ENCODE measurements at regions not wholly inside any gene's neighbourhood (a gene's known extent, or its start where the extent isn't known, plus 50 kb on each side); places are given as distances from the start of the nearest gene placed in this dataset.
"Not testable (repeated sequence)": the region's sequence is repeated elsewhere in the genome, so short reads cannot be mapped to it uniquely, and the experiment has no call there.

GRCh38 chr10:47600604-47601003, 77.2 kb upstream of the AGAP9 start:
- intact Hi-C loops (cut with micrococcal nuclease; ENCODE audit: unreplicated experiment); ATAC-seq; H3K9me3 ChIP-seq (ENCODE audit: control insufficient read depth, insufficient read depth, low read depth, low read length); POLR2A ChIA-PET; CTCF ChIA-PET; in situ Hi-C loops (cut with HindIII; ENCODE audit: low pct_unique_long_range_greater_than_20kb, low sequenced_read_pairs); DNase-seq (ENCODE audit: low read depth, low spot score); H3K36me3 ChIP-seq (ENCODE audit: control insufficient read depth, insufficient read depth, low read length); BruUV-seq (replicated peaks); H3K27me3 ChIP-seq (ENCODE audit: control insufficient read depth, insufficient read depth, low read length); H3K4me3 ChIP-seq (ENCODE audit: low read depth in 2 of 2, low read length in 2 of 2); H3K4me1 ChIP-seq (ENCODE audit: control insufficient read depth, insufficient read depth, low read length); H3K27ac ChIP-seq (ENCODE audit: low read length): not testable (repeated sequence)

- BruUV-seq (replicated peaks); H3K27me3 ChIP-seq (ENCODE audit: control insufficient read depth, insufficient read depth, low read length); intact Hi-C loops (cut with micrococcal nuclease; ENCODE audit: unreplicated experiment); H3K36me3 ChIP-seq (ENCODE audit: control insufficient read depth, insufficient read depth, low read length); H3K9me3 ChIP-seq (ENCODE audit: control insufficient read depth, insufficient read depth, low read depth, low read length); DNase-seq (ENCODE audit: low read depth, low spot score); CTCF ChIA-PET; H3K4me3 ChIP-seq (ENCODE audit: low read depth in 2 of 2, low read length in 2 of 2); POLR2A ChIA-PET; in situ Hi-C loops (cut with HindIII; ENCODE audit: low pct_unique_long_range_greater_than_20kb, low sequenced_read_pairs); ATAC-seq; H3K27ac ChIP-seq (ENCODE audit: low read length); H3K4me1 ChIP-seq (ENCODE audit: control insufficient read depth, insufficient read depth, low read length): not testable (repeated sequence)
Measured at GRCh38 chr10:47600127-47600526, 76.7 kb upstream of the AGAP9 start.

- H3K27ac ChIP-seq (ENCODE audit: low read length); H3K36me3 ChIP-seq (ENCODE audit: control insufficient read depth, insufficient read depth, low read length); in situ Hi-C loops (cut with HindIII; ENCODE audit: low pct_unique_long_range_greater_than_20kb, low sequenced_read_pairs); H3K4me3 ChIP-seq (ENCODE audit: low read depth in 2 of 2, low read length in 2 of 2); H3K4me1 ChIP-seq (ENCODE audit: control insufficient read depth, insufficient read depth, low read length); BruUV-seq (replicated peaks); H3K9me3 ChIP-seq (ENCODE audit: control insufficient read depth, insufficient read depth, low read depth, low read length); CTCF ChIA-PET; DNase-seq (ENCODE audit: low read depth, low spot score); ATAC-seq; intact Hi-C loops (cut with micrococcal nuclease; ENCODE audit: unreplicated experiment); H3K27me3 ChIP-seq (ENCODE audit: control insufficient read depth, insufficient read depth, low read length); POLR2A ChIA-PET: not testable (repeated sequence)
Measured at GRCh38 chr10:47599657-47600056, 76.2 kb upstream of the AGAP9 start.

- H3K4me1 ChIP-seq (ENCODE audit: control insufficient read depth, insufficient read depth, low read length); DNase-seq (ENCODE audit: low read depth, low spot score); H3K36me3 ChIP-seq (ENCODE audit: control insufficient read depth, insufficient read depth, low read length); POLR2A ChIA-PET; H3K27me3 ChIP-seq (ENCODE audit: control insufficient read depth, insufficient read depth, low read length); H3K9me3 ChIP-seq (ENCODE audit: control insufficient read depth, insufficient read depth, low read depth, low read length); in situ Hi-C loops (cut with HindIII; ENCODE audit: low pct_unique_long_range_greater_than_20kb, low sequenced_read_pairs); BruUV-seq (replicated peaks); H3K27ac ChIP-seq (ENCODE audit: low read length); H3K4me3 ChIP-seq (ENCODE audit: low read depth in 2 of 2, low read length in 2 of 2); ATAC-seq; CTCF ChIA-PET; intact Hi-C loops (cut with micrococcal nuclease; ENCODE audit: unreplicated experiment): not testable (repeated sequence)
Measured at GRCh38 chr10:47593805-47594204, 70.4 kb upstream of the AGAP9 start.

GRCh38 chr10:47593129-47593528, 69.7 kb upstream of the AGAP9 start:
- H3K27me3 ChIP-seq (ENCODE audit: control insufficient read depth, insufficient read depth, low read length); H3K4me1 ChIP-seq (ENCODE audit: control insufficient read depth, insufficient read depth, low read length); H3K9me3 ChIP-seq (ENCODE audit: control insufficient read depth, insufficient read depth, low read depth, low read length); H3K27ac ChIP-seq (ENCODE audit: low read length); H3K4me3 ChIP-seq (ENCODE audit: low read depth in 2 of 2, low read length in 2 of 2); in situ Hi-C loops (cut with HindIII; ENCODE audit: low pct_unique_long_range_greater_than_20kb, low sequenced_read_pairs); intact Hi-C loops (cut with micrococcal nuclease; ENCODE audit: unreplicated experiment); ATAC-seq; POLR2A ChIA-PET; H3K36me3 ChIP-seq (ENCODE audit: control insufficient read depth, insufficient read depth, low read length); BruUV-seq (replicated peaks); CTCF ChIA-PET; DNase-seq (ENCODE audit: low read depth, low spot score): not testable (repeated sequence)

- BruUV-seq (replicated peaks); POLR2A ChIA-PET; H3K9me3 ChIP-seq (ENCODE audit: control insufficient read depth, insufficient read depth, low read depth, low read length); intact Hi-C loops (cut with micrococcal nuclease; ENCODE audit: unreplicated experiment); in situ Hi-C loops (cut with HindIII; ENCODE audit: low pct_unique_long_range_greater_than_20kb, low sequenced_read_pairs); H3K4me3 ChIP-seq (ENCODE audit: low read depth in 2 of 2, low read length in 2 of 2); ATAC-seq; DNase-seq (ENCODE audit: low read depth, low spot score); H3K4me1 ChIP-seq (ENCODE audit: control insufficient read depth, insufficient read depth, low read length); CTCF ChIA-PET; H3K36me3 ChIP-seq (ENCODE audit: control insufficient read depth, insufficient read depth, low read length); H3K27me3 ChIP-seq (ENCODE audit: control insufficient read depth, insufficient read depth, low read length); H3K27ac ChIP-seq (ENCODE audit: low read length): not testable (repeated sequence)
Measured at GRCh38 chr10:47590956-47591355, 67.5 kb upstream of the AGAP9 start.

- BruUV-seq (replicated peaks); H3K4me1 ChIP-seq (ENCODE audit: control insufficient read depth, insufficient read depth, low read length); ATAC-seq; in situ Hi-C loops (cut with HindIII; ENCODE audit: low pct_unique_long_range_greater_than_20kb, low sequenced_read_pairs); H3K4me3 ChIP-seq (ENCODE audit: low read depth in 2 of 2, low read length in 2 of 2); H3K9me3 ChIP-seq (ENCODE audit: control insufficient read depth, insufficient read depth, low read depth, low read length); POLR2A ChIA-PET; H3K36me3 ChIP-seq (ENCODE audit: control insufficient read depth, insufficient read depth, low read length); intact Hi-C loops (cut with micrococcal nuclease; ENCODE audit: unreplicated experiment); H3K27ac ChIP-seq (ENCODE audit: low read length); H3K27me3 ChIP-seq (ENCODE audit: control insufficient read depth, insufficient read depth, low read length); DNase-seq (ENCODE audit: low read depth, low spot score); CTCF ChIA-PET: not testable (repeated sequence)
Measured at GRCh38 chr10:47590534-47590933, 67.1 kb upstream of the AGAP9 start.

GRCh38 chr10:47582051-47582450, 58.6 kb upstream of the AGAP9 start:
- CTCF ChIA-PET; H3K27me3 ChIP-seq (ENCODE audit: control insufficient read depth, insufficient read depth, low read length); intact Hi-C loops (cut with micrococcal nuclease; ENCODE audit: unreplicated experiment); H3K9me3 ChIP-seq (ENCODE audit: control insufficient read depth, insufficient read depth, low read depth, low read length); BruUV-seq (replicated peaks); POLR2A ChIA-PET; H3K4me1 ChIP-seq (ENCODE audit: control insufficient read depth, insufficient read depth, low read length); H3K27ac ChIP-seq (ENCODE audit: low read length); H3K36me3 ChIP-seq (ENCODE audit: control insufficient read depth, insufficient read depth, low read length); in situ Hi-C loops (cut with HindIII; ENCODE audit: low pct_unique_long_range_greater_than_20kb, low sequenced_read_pairs); H3K4me3 ChIP-seq (ENCODE audit: low read depth in 2 of 2, low read length in 2 of 2); ATAC-seq; DNase-seq (ENCODE audit: low read depth, low spot score): not testable (repeated sequence)
